Thymus (tissue), 11 donors: ENCODE measurements at regions not wholly inside any gene's neighbourhood (a gene's known extent, or its start where the extent isn't known, plus 50 kb on each side); places are given as distances from the start of the nearest gene placed in this dataset.

Source experiments
- DNase-seq, 9 donors: peaks; one replicate each; pipeline ENCODE4 v3.0.0-alpha.2; 2013; ENCODE audit warnings: low spot score in 9 of 9, low read depth in 6 of 9, missing footprints in 1 of 9
- H3K27ac ChIP-seq, 2 donors: one replicate each; pipeline ENCODE4 v1.5.1; 2013; ENCODE audit warnings: control low read depth in 1 of 2, low read depth in 1 of 2, low read length in 1 of 2, mild to moderate bottlenecking in 1 of 2, moderate library complexity in 1 of 2
- H3K27me3 ChIP-seq, 2 donors: one replicate each; pipeline ENCODE4 v1.5.1; 2013; ENCODE audit warnings: low read length in 1 of 2; ENCODE audit not compliant: control insufficient read depth in 2 of 2, insufficient read depth in 1 of 2
- H3K36me3 ChIP-seq, 2 donors: one replicate each; pipeline ENCODE4 v1.5.1; 2013; ENCODE audit warnings: low read length in 1 of 2, mild to moderate bottlenecking in 1 of 2, moderate library complexity in 1 of 2; ENCODE audit not compliant: control insufficient read depth in 2 of 2, insufficient read depth in 2 of 2
- H3K4me1 ChIP-seq, 2 donors: one replicate each; pipeline ENCODE4 v1.5.1; 2013; ENCODE audit warnings: low read length in 2 of 2; ENCODE audit not compliant: control insufficient read depth in 2 of 2, insufficient read depth in 2 of 2
- H3K4me3 ChIP-seq, 2 donors: one replicate each; pipeline ENCODE4 v1.5.1; 2013; ENCODE audit warnings: low read length in 2 of 2, control low read depth in 1 of 2, mild to moderate bottlenecking in 1 of 2
- H3K9me3 ChIP-seq, 2 donors: one replicate each; pipeline ENCODE4 v1.5.1; 2013; ENCODE audit warnings: low read length in 1 of 2, mild to moderate bottlenecking in 1 of 2; ENCODE audit not compliant: control insufficient read depth in 2 of 2, insufficient read depth in 1 of 2
- WGBS: extraction: QIAGEN DNeasy Blood & Tissue Kit; methylation state at CpG from one replicate; pipeline ENCODE4 v1.1.7; 2013; 5-methylcytosine and 5-hydroxymethylcytosine counted together
- donor health status: healthy.

GRCh38 chr13:65064967-65065366, 2165.2 kb downstream of the PCDH9 start:
- no peak overlapping the region for H3K4me3 ChIP-seq
- no peak overlapping the region for H3K27ac ChIP-seq
- H3K9me3 ChIP-seq: no peaks in the 10 kb centered on the region
- H3K4me1 ChIP-seq: no peaks in the 10 kb centered on the region
- 95% methylated on average over 4 of the region's 4 CpGs for WGBS
- H3K36me3 ChIP-seq: no peaks in the 10 kb centered on the region
- DNase-seq: no peak
- no peaks in the 10 kb centered on the region for H3K27me3 ChIP-seq

- Histone ChIP-seq H3K4me1 (no peaks in the 10 kb centered on the region), H3K27ac (no peak overlapping the region), H3K9me3 (no peaks in the 10 kb centered on the region), H3K4me3 (no peak overlapping the region), H3K36me3 (no peaks in the 10 kb centered on the region), H3K27me3 (no peaks in the 10 kb centered on the region)
- no peak for DNase-seq
- WGBS: no CpG with 5 or more reads among the region's 2 CpGs
Observed at GRCh38 chr13:65063753-65064152, 2166.4 kb downstream of the PCDH9 start.

DNA sequence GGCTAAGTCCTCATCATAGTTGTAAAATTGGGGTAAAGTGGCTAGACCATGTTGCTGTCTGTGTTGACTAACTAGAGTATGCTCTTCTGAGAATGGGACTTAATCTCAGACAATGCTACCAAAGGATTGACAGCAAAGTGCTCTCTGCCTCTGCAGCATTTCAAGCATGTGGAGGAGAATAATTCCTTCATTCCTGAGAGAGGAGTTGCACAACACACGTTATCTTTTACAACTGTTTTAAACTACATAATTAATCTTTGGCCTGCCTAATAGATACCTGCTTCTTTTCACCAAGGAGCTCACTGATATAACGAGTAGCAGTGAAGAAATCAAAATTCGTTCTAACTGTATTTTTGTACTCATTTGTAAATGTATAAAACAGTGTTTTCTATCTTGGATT, 2172.2 kb downstream of the PCDH9 start:
- Histone ChIP-seq H3K4me1 (no peaks in the 10 kb centered on the region), H3K36me3 (no peaks in the 10 kb centered on the region), H3K4me3 (no peak overlapping the region), H3K27me3 (no peaks in the 10 kb centered on the region), H3K27ac (no peak overlapping the region), H3K9me3 (no peaks in the 10 kb centered on the region)
- WGBS: 61% methylated on average over 3 of the region's 3 CpGs
- no peak for DNase-seq

DNA sequence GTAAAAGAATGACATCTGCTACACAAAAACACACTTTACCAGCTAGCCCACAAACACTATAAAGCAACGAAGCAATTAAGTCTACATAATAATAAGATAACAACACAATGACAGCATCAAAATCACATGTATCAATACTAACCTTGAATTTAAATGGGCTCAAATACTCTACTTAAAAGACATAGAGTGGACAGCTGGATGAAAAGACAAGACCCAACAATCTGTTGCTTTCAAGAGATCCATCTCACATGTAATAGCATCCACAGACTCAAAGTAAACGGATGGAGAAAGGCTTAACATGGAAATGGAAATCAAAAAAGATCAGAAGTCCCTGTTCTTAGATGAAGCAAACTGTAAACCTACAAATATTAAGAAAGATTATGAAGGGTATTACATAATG, 2175.9 kb downstream of the PCDH9 start:
- Histone ChIP-seq H3K4me3 (no peak overlapping the region), H3K4me1 (no peaks in the 10 kb centered on the region), H3K9me3 (no peaks in the 10 kb centered on the region), H3K27me3 (no peaks in the 10 kb centered on the region), H3K27ac (no peak overlapping the region), H3K36me3 (no peaks in the 10 kb centered on the region)
- WGBS: 87% methylated on average over 2 of the region's 2 CpGs
- DNase-seq: no peak

- no peak for DNase-seq
- 93% methylated on average over 1 of the region's 1 CpG for WGBS
- Histone ChIP-seq H3K4me3 (no peak overlapping the region), H3K9me3 (peaks cover 0 to 3% of the 10 kb centered on the region in 2 donors), H3K27me3 (no peaks in the 10 kb centered on the region), H3K4me1 (no peaks in the 10 kb centered on the region), H3K27ac (no peak overlapping the region), H3K36me3 (no peaks in the 10 kb centered on the region)
Observed at GRCh38 chr13:65036999-65037398, 2193.1 kb downstream of the PCDH9 start.

DNA sequence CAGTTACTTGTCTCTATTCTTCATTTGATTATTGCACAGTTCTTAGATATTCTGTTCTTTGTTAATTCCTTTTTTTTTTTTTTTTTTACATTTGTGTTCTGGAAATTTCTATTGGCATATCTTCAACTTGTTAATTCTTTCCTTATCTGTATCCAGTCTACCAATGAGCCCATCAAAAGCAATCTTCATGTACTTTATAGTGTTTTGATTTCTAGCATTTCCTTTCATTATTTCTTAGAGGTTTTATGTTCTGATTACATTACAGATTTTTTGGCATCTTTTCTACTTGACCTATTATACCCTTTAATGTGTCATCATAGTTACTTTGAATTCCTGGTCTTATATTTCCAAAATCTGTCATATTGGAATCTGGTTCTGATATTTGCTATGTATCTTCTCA, 2194.8 kb downstream of the PCDH9 start:
- DNase-seq: no peak
- Histone ChIP-seq H3K4me3 (no peak overlapping the region), H3K27me3 (no peaks in the 10 kb centered on the region), H3K36me3 (no peaks in the 10 kb centered on the region), H3K27ac (no peak overlapping the region), H3K4me1 (no peaks in the 10 kb centered on the region), H3K9me3 (peaks cover 0 to 3% of the 10 kb centered on the region in 2 donors)

GRCh38 chr13:65034266-65034665, 2195.9 kb downstream of the PCDH9 start:
- Histone ChIP-seq H3K27ac (no peak overlapping the region), H3K4me3 (no peak overlapping the region), H3K27me3 (no peaks in the 10 kb centered on the region), H3K36me3 (no peaks in the 10 kb centered on the region), H3K9me3 (peaks cover 0 to 3% of the 10 kb centered on the region in 2 donors), H3K4me1 (no peaks in the 10 kb centered on the region)
- 97% methylated on average over 22 of the region's 22 CpGs for WGBS
- DNase-seq: no peak

- Histone ChIP-seq H3K9me3 (peaks cover 0 to 3% of the 10 kb centered on the region in 2 donors), H3K27ac (no peak overlapping the region), H3K36me3 (no peaks in the 10 kb centered on the region), H3K27me3 (no peaks in the 10 kb centered on the region), H3K4me3 (no peak overlapping the region), H3K4me1 (no peaks in the 10 kb centered on the region)
- 93% methylated on average over 2 of the region's 2 CpGs for WGBS
- no peak for DNase-seq
Observed at GRCh38 chr13:65032825-65033224, 2197.3 kb downstream of the PCDH9 start.

- Histone ChIP-seq H3K27me3 (no peaks in the 10 kb centered on the region), H3K4me1 (no peaks in the 10 kb centered on the region)
- 97% methylated on average over 1 of the region's 1 CpG for WGBS
Observed at GRCh38 chr13:65028101-65028500, 2202.0 kb downstream of the PCDH9 start.

DNA sequence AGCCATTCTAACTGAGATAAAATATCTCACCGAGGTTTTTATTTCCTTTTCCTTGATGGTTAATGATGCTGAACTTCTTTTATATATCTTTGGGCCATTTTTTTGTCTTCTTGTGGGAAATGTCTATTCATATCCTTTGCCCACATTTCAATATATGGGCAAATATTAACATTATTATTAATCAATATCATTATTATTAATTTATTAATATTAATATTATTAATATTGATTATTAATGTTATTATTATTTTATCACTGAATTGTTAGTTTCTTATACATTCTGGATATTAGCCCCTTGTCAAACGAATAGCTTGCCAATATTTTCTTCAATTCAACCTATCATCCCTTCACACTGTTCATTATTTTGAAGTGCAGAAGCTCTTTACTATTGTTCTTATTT, 2203.6 kb downstream of the PCDH9 start:
- H3K4me1 ChIP-seq: no peaks in the 10 kb centered on the region
- WGBS: 81% methylated on average over 2 of the region's 2 CpGs
- H3K27me3 ChIP-seq: no peaks in the 10 kb centered on the region
- DNase-seq: no peak
- H3K9me3 ChIP-seq: no peaks in the 10 kb centered on the region
- H3K27ac ChIP-seq: no peak overlapping the region
- H3K4me3 ChIP-seq: no peak overlapping the region
- no peaks in the 10 kb centered on the region for H3K36me3 ChIP-seq

More at GRCh38 chr13:65028101-65028500, 2202.0 kb downstream of the PCDH9 start:
- H3K27ac ChIP-seq: no peak overlapping the region
- H3K36me3 ChIP-seq: no peaks in the 10 kb centered on the region
- H3K9me3 ChIP-seq: peaks cover 0 to 3% of the 10 kb centered on the region in 2 donors
- H3K4me3 ChIP-seq: no peak overlapping the region
- no peak for DNase-seq
